ENCODE measurements at regions not wholly inside any gene's neighbourhood (a gene's known extent, or its start where the extent isn't known, plus 50 kb on each side); places are given as distances from the start of the nearest gene placed in this dataset.

GRCh38 chr5:174483411-174483810, 241.0 kb upstream of the MSX2 start:
- Histone ChIP-seq H3K4me1 (ENCODE audit: control insufficient read depth in 1 of 2, insufficient read depth in 2 of 2, low read length in 2 of 2) (no peaks in the 10 kb centered on the region), H3K79me2 (ENCODE audit: insufficient read depth, low read length) (no peaks in the 10 kb centered on the region), H3K9me2 (ENCODE audit: insufficient read depth) (no peaks in the 10 kb centered on the region), H3K27ac (ENCODE audit: low read depth, low read length) (no peak overlapping the region), H4K20me1 (ENCODE audit: insufficient read depth) (no peaks in the 10 kb centered on the region), H3K9me3 (ENCODE audit: control insufficient read depth in 1 of 2, insufficient read depth in 1 of 2, low read depth in 1 of 2, low read length in 2 of 2) (no peaks in the 10 kb centered on the region; a peak in 1 of 4 replicates), H3K36me3 (ENCODE audit: control insufficient read depth in 1 of 2, insufficient read depth in 2 of 2, low read length in 2 of 2) (no peaks in the 10 kb centered on the region), H3K9ac (ENCODE audit: low read length) (no peak overlapping the region), H2AFZ (ENCODE audit: low read depth, low read length, poor library complexity, severe bottlenecking) (no peak overlapping the region), H3K27me3 (ENCODE audit: insufficient read depth, low read length) (no peaks in the 10 kb centered on the region), H3K4me2 (ENCODE audit: low read length) (no peak overlapping the region), H3K4me3 (replicated peaks in 1 of 2; ENCODE audit: low read depth in 1 of 2, low read length in 2 of 2) (no peak overlapping the region)
- intact Hi-C loops (cut with micrococcal nuclease) = no loop called here
- ChIA-PET CTCF (no interaction called here), POLR2A (no interaction called here), RAD21 (ENCODE audit: low non-redundant PET in 1 of 2, low total read pairs in 2 of 2, uncharacterized antibody in 2 of 2, unreplicated experiment in 2 of 2) (no interaction called here)
- no TSS peak for BruUV-seq (replicated peaks)
- ATAC-seq = no peak
- no peak for TF ChIP-seq EGR1 (IDR thresholded peaks at IDR 0.05; ENCODE audit: low read depth)
- TF ChIP-seq ELF1 (IDR thresholded peaks at IDR 0.05; ENCODE audit: borderline replicate concordance, low read depth) = no peak
- no peak for DNase-seq (ENCODE audit: low read depth, low spot score)

DNA sequence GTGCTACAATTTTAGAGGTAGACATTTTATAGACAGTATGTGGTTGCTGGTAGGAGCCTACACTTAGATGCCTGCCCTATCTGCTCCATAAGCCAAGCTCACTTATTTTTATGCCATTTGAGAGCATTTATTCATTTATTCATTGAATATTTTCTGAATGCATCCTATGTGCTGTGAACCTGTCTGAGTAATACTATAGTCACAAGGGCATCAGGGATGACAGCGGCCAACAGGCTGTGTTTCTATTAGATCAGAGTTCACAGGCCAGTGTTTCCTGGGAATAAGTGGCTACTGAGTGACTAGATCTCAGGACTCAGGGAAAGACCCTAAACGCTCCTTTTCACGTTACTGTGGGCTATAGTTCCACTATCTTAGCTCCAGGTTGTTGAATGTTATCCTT, 235.2 kb upstream of the MSX2 start:
- no peaks in the 10 kb centered on the region; the same call in 1 of the 2 replicates for H3K27me3 ChIP-seq (ENCODE audit: insufficient read depth, low read length)
- H2AFZ ChIP-seq (ENCODE audit: low read depth, low read length, poor library complexity, severe bottlenecking) = no peak overlapping the region
- no peak overlapping the region for H3K4me3 ChIP-seq (replicated peaks in 1 of 2; ENCODE audit: low read depth in 1 of 2, low read length in 2 of 2)
- no peaks in the 10 kb centered on the region for H3K36me3 ChIP-seq (ENCODE audit: control insufficient read depth in 1 of 2, insufficient read depth in 2 of 2, low read length in 2 of 2)
- POLR2A ChIA-PET = no interaction called here
- H3K9ac ChIP-seq (ENCODE audit: low read length) = no peak overlapping the region
- no peaks in the 10 kb centered on the region for H3K9me2 ChIP-seq (ENCODE audit: insufficient read depth)
- CTCF ChIA-PET = no interaction called here
- ATAC-seq = no peak
- BruUV-seq (replicated peaks) = no TSS peak
- no peaks in the 10 kb centered on the region for H3K79me2 ChIP-seq (ENCODE audit: insufficient read depth, low read length)
- TF ChIP-seq CBX3 (IDR thresholded peaks at IDR 0.05; ENCODE audit: low read depth) (no peak), RAD21 (IDR thresholded peaks at IDR 0.05; ENCODE audit: low read depth) (no peak)
- no peak overlapping the region for H3K27ac ChIP-seq (ENCODE audit: low read depth, low read length)
- DNase-seq (ENCODE audit: low read depth, low spot score) = no peak
- H4K20me1 ChIP-seq (ENCODE audit: insufficient read depth) = no peaks in the 10 kb centered on the region
- no peaks in the 10 kb centered on the region for H3K4me1 ChIP-seq (ENCODE audit: control insufficient read depth in 1 of 2, insufficient read depth in 2 of 2, low read length in 2 of 2)
- H3K9me3 ChIP-seq (ENCODE audit: control insufficient read depth in 1 of 2, insufficient read depth in 1 of 2, low read depth in 1 of 2, low read length in 2 of 2) = no peaks in the 10 kb centered on the region
- RAD21 ChIA-PET (ENCODE audit: low non-redundant PET in 1 of 2, low total read pairs in 2 of 2, uncharacterized antibody in 2 of 2, unreplicated experiment in 2 of 2) = no interaction called here
- intact Hi-C loops (cut with micrococcal nuclease) = no loop called here
- no peak overlapping the region for H3K4me2 ChIP-seq (ENCODE audit: low read length)

Measured in HCT116 (cell line).